ENCODE measurements at regions not wholly inside any gene's neighbourhood (a gene's known extent, or its start where the extent isn't known, plus 50 kb on each side); places are given as distances from the start of the nearest gene placed in this dataset.

- DNase-seq (ENCODE audit: low read depth) = no peak
- no peak overlapping the region for H3K4me3 ChIP-seq (ENCODE audit: low read depth, low read length)
Measured at GRCh38 chr6:12467706-12468670, 177.8 kb downstream of the EDN1 start.

DNA sequence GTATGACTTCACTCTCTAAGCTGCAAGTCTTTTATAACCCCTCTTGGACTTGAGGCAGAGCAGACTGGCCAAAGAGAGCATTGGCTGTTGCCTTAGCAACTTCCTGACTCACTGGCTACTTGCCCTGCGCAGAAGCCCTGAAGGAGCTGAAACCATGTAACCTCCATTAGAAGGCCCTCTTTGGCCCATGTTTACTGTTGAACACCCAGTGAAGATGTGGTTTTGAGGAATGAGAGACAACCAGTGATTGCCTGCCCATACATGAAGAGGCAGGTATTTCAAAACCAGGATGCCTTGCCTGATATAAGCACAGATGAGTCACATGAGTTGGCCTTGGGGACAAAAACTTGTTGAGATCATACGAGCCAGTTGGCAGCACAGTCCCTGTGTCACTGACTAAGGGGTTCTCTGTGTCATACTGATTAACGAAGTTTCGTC lies 182.5 kb downstream of the EDN1 start:
- DNase-seq (ENCODE audit: low read depth) = peak; percentile 37
- H3K4me3 ChIP-seq (ENCODE audit: low read depth, low read length) = no peak overlapping the region

DNA sequence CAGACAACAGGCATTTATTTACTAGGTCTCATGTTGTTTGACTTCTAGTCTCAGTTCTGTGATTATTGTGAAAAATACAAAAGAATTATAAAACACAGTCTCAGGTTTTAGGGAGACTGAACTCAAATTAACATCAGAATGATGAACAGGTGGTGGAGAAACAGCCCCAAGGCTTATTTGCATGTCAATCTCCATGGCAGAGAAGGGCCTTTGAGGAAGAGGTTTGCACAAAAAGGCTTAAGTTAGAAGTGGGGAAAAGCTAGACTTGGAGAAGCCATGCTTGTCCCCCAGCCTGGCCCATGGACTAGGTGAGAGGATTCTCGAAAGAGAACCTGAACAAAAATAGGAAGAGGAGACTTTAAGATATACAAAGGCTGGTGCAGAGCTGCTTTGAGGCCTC lies 183.3 kb downstream of the EDN1 start:
- DNase-seq (ENCODE audit: low read depth) = no peak
- no peak overlapping the region for H3K4me3 ChIP-seq (ENCODE audit: low read depth, low read length)

DNA sequence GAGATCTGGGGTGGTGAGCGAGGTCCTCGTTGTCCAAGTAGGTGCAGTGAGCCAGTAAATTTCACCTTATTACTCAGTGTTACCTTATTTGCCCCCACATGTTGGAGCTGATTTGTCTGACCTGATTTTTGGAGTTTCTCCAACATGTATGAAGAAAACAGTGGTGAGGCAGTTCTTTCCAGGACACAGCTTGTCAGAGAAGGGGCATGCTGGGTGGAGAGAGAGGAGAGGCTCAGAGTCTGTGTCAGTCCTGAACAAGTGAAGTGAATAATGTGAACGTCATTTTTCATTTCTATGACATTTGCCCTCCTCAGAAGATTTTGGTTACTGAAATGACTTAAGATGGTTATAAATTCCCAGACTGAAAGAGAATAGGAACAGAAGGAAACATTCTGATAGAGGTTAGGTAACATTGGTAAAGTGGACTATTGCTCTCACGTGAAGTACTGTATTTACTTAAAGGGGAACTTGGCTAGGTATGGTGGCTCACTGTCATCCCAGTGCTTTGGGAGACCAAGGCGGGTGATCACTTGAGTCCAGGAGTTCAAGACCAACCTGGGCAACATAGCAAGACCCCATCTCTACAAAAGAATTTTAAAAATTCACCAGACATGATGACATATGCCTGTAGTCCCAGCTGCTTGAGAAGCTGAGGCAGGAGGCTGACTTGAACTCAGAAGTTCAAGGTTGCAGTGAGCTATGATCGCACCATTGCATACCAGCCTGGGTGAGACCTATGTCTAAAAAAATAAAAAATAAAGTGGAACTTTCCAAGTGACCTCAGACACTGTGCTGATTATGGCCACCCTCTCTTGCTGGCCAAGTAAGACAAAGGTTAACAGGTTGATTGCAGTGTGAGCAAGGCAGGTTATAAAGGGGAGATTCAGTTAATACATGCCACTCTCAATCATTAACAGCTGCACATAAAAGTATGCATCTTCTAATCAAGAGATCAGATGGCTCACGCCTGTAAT lies 184.3 kb downstream of the EDN1 start:
- no peak for DNase-seq (ENCODE audit: low read depth)
- H3K4me3 ChIP-seq (ENCODE audit: low read depth, low read length) = no peak overlapping the region

GRCh38 chr6:12476484-12476883 lies 186.3 kb downstream of the EDN1 start:
- no peak for DNase-seq (ENCODE audit: low read depth)
- H3K4me3 ChIP-seq (ENCODE audit: low read depth, low read length) = no peak overlapping the region

GRCh38 chr6:12477616-12478015 lies 187.5 kb downstream of the EDN1 start:
- no peak for DNase-seq (ENCODE audit: low read depth)
- no peak overlapping the region for H3K4me3 ChIP-seq (ENCODE audit: low read depth, low read length)

DNA sequence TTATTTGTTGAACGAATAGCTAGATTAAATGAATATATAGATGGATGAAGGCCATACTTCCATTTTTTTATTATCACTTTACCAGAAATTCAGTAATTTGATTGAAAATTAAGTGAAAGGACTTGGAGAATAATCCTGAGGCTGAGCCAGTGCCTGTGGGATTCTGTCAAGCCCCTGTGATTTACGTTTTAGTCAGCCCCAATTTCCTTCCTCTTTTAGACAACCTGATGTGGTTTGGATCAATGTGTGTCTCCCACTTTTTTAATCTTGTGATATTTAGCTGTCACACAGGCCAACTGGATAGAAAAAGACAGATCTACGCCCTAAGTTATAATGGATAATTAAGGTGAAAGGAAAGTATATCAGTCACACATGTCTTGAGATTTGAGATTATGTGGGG lies 188.8 kb downstream of the EDN1 start:
- H3K4me3 ChIP-seq (ENCODE audit: low read depth, low read length) = no peak overlapping the region
- no peak for DNase-seq (ENCODE audit: low read depth)

GRCh38 chr6:12479451-12479850 lies 189.3 kb downstream of the EDN1 start:
- no peak overlapping the region for H3K4me3 ChIP-seq (ENCODE audit: low read depth, low read length)
- no peak for DNase-seq (ENCODE audit: low read depth)

DNA sequence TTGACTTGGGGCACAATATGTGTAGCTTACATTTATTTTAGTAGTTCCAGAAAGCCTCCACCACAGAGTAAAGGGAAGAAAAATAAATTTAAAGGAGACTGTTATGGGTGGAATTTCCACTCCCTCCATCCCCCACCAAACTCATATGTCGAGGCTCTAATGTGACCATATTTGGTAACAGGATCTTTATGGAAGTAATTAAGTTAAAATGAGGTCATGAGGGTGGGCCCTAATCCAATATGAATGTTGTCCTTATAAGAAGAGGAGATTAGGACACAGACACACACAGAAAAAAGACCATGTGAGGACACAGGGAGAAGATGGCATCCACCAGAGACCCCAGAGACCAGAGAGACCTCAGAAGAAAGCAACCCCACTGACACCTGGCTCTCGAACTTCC lies 189.7 kb downstream of the EDN1 start:
- DNase-seq (ENCODE audit: low read depth) = no peak
- no peak overlapping the region for H3K4me3 ChIP-seq (ENCODE audit: low read depth, low read length)

DNA sequence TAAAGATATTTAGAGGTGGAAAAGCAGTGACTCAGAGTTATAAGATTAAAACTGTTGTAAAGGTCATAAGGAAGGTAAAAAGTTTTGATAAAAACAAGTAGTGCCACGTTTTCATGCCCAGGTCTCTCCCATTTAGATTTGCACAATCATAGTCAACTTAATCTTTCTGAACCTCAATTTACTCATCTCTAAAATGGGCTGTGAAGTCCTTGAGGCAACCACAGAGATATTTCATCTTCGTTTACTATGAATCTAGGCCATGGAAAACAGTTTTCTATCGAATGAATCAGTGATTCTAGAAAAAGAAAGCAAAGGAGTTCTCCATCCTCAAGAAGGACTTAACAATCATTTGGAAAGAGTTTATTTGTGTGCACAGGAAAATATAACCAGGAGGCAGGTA lies 190.2 kb downstream of the EDN1 start:
- no peak overlapping the region for H3K4me3 ChIP-seq (ENCODE audit: low read depth, low read length)
- DNase-seq (ENCODE audit: low read depth) = no peak

- H3K4me3 ChIP-seq (ENCODE audit: low read depth, low read length) = no peak overlapping the region
- DNase-seq (ENCODE audit: low read depth) = no peak
Measured at GRCh38 chr6:12481292-12481691, 191.1 kb downstream of the EDN1 start.

- no peak overlapping the region for H3K4me3 ChIP-seq (ENCODE audit: low read depth, low read length)
- no peak for DNase-seq (ENCODE audit: low read depth)
Measured at GRCh38 chr6:12481850-12482249, 191.7 kb downstream of the EDN1 start.

GRCh38 chr6:12482386-12483375 lies 192.5 kb downstream of the EDN1 start:
- DNase-seq (ENCODE audit: low read depth) = no peak
- H3K4me3 ChIP-seq (ENCODE audit: low read depth, low read length) = no peak overlapping the region

GRCh38 chr6:12483712-12484111 lies 193.6 kb downstream of the EDN1 start:
- no peak overlapping the region for H3K4me3 ChIP-seq (ENCODE audit: low read depth, low read length)
- peak; percentile 62 for DNase-seq (ENCODE audit: low read depth)

GRCh38 chr6:12484519-12484918 lies 194.4 kb downstream of the EDN1 start:
- DNase-seq (ENCODE audit: low read depth) = no peak
- no peak overlapping the region for H3K4me3 ChIP-seq (ENCODE audit: low read depth, low read length)

DNA sequence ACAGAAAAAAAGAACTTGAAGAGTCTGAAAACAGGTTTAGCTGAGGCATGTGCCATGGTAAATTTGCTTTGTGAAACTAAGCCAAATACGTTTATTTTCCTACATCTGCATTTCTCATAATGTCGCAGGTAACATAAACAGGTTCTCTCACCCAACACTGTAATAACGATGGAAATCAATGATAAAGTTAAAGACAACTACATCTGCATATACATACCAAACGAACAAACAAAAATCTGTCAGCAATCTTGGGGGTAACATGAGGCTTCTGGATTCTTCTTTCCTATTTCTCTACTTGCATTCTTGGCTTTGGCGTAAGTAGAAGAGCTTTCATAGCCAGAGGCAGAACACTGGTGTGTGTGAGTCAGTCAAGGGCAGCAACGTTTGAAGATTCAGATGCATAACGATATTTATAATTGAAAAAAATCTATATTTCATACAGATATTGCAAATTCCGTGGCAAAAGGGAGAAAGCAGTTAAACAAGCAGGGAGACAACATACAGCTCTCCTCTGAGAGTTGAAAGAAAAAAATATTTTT lies 195.1 kb downstream of the EDN1 start:
- DNase-seq (ENCODE audit: low read depth) = no peak
- no peak overlapping the region for H3K4me3 ChIP-seq (ENCODE audit: low read depth, low read length)

- DNase-seq (ENCODE audit: low read depth) = no peak
Measured at GRCh38 chr6:12485837-12486236, 195.7 kb downstream of the EDN1 start.

GRCh38 chr6:12490351-12490903 lies 200.3 kb downstream of the EDN1 start:
- no peak overlapping the region for H3K4me3 ChIP-seq (ENCODE audit: low read depth, low read length)
- no peak for DNase-seq (ENCODE audit: low read depth)

More at GRCh38 chr6:12485837-12486236, 195.7 kb downstream of the EDN1 start:
- H3K4me3 ChIP-seq (ENCODE audit: low read depth, low read length) = no peak overlapping the region
